Hematopoietic multipotent progenitor cell treated with erythropoietin and hydrocortisone succinate and interleukin-3 and kit ligand, for 17 days (in vitro differentiated cells): ENCODE measurements at regions not wholly inside any gene's neighbourhood (a gene's known extent, or its start where the extent isn't known, plus 50 kb on each side); places are given as distances from the start of the nearest gene placed in this dataset.

Experiments used
- DNase-seq: peaks from one replicate; pipeline ENCODE4 v3.0.0-alpha.2; 2015; ENCODE audit warnings: low spot score

GRCh38 chr5:158644301-158644700 lies 455.4 kb downstream of the EBF1 start:
- no peak for DNase-seq

GRCh38 chr5:158643840-158644239 lies 455.9 kb downstream of the EBF1 start:
- DNase-seq: no peak

GRCh38 chr5:158642879-158643278 lies 456.8 kb downstream of the EBF1 start:
- no peak for DNase-seq

GRCh38 chr5:158641016-158641415 lies 458.7 kb downstream of the EBF1 start:
- DNase-seq: no peak

- no peak for DNase-seq
These were observed 459.1 kb downstream of the EBF1 start for GRCh38 chr5:158640593-158640980.

- no peak for DNase-seq
These were observed 459.7 kb downstream of the EBF1 start for GRCh38 chr5:158639881-158640592.

GRCh38 chr5:158638396-158638795 lies 461.3 kb downstream of the EBF1 start:
- DNase-seq: no peak

GRCh38 chr5:158637039-158637438 lies 462.7 kb downstream of the EBF1 start:
- DNase-seq: no peak

- no peak for DNase-seq
These were observed 464.2 kb downstream of the EBF1 start for GRCh38 chr5:158635565-158635964.

- DNase-seq: no peak
These were observed 465.0 kb downstream of the EBF1 start for GRCh38 chr5:158634714-158635113.

GRCh38 chr5:158629591-158630312 lies 470.0 kb downstream of the EBF1 start:
- no peak for DNase-seq

GRCh38 chr5:158626718-158627117 lies 473.0 kb downstream of the EBF1 start:
- DNase-seq: no peak

- DNase-seq: no peak
These were observed 475.7 kb downstream of the EBF1 start for GRCh38 chr5:158623971-158624370.

- no peak for DNase-seq
These were observed 478.3 kb downstream of the EBF1 start for GRCh38 chr5:158621391-158621790.

GRCh38 chr5:158619083-158619788 lies 480.5 kb downstream of the EBF1 start:
- DNase-seq: no peak

- DNase-seq: no peak
These were observed 481.5 kb downstream of the EBF1 start for GRCh38 chr5:158618256-158618655.

- DNase-seq: no peak
These were observed 483.0 kb downstream of the EBF1 start for GRCh38 chr5:158616707-158617106.

- DNase-seq: no peak
These were observed 484.8 kb downstream of the EBF1 start for GRCh38 chr5:158614951-158615350.

GRCh38 chr5:158611581-158611980 lies 488.1 kb downstream of the EBF1 start:
- no peak for DNase-seq

GRCh38 chr5:158610051-158610415 lies 489.7 kb downstream of the EBF1 start:
- DNase-seq: no peak

GRCh38 chr5:158609333-158610050 lies 490.2 kb downstream of the EBF1 start:
- no peak for DNase-seq

GRCh38 chr5:158607088-158607487 lies 492.6 kb downstream of the EBF1 start:
- no peak for DNase-seq

GRCh38 chr5:158606233-158606632 lies 493.5 kb downstream of the EBF1 start:
- no peak for DNase-seq
